ENCODE measurements at regions not wholly inside any gene's neighbourhood (a gene's known extent, or its start where the extent isn't known, plus 50 kb on each side); places are given as distances from the start of the nearest gene placed in this dataset.

DNA sequence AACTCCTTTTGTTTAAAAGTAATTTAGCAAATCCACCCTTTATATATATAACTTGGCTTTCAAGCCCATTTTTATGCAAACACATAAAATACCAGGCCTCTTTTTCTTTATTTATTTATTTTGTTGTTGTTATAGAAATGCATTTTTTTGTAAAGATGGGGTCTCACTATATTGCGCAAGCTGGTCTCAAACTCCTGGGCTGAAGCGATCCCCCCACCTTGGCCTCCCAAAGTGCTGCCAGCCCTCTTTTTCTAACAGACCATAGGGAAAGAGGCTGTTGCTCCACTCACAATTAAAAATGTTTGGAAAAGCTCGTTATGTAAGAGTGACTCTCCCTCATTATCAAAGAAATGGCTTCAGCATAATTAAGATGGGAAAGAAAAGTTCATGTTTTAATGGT, 440.9 kb downstream of the HACE1 start:
- DNase-seq (ENCODE audit: low spot score) = no peak

DNA sequence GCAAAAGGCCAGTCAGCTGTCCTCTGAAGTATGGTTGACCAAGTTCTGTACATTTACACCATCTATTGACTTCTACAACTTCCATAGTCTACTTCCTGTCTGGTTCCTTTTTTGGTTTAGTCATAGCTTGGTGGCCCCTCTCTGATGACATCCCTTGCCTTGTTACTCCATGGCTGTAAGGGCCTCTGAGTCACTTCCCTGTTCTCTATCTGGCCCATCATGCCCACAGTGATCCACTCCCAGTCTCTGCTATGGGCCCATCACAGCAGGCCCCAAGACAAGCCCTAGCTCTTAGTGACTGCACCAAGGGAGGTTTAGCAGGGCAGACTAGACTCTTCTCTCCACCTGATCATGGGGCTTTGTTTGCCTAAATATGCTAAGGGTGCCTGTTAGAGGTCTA, 441.6 kb downstream of the HACE1 start:
- no peak for DNase-seq (ENCODE audit: low spot score)

DNA sequence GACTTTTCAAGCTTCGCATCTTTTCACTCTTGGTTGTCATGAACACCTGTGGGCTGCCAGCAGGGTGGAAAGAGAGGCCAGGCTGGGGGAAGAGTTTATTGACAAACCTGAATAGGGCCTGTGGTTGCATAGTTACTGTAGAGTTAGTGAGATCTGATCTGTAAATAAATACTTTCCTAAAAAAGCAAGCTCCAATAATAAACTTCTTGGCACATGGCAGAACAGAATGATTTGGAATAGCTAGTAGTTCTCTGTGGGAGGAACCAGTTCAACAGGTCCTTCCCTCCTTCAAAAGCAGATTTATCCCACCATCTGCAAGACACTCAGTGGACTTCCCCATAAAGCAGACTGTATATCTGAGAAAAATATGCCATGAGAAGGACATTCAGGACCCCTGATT, 445.0 kb downstream of the HACE1 start:
- DNase-seq (ENCODE audit: low spot score) = no peak

DNA sequence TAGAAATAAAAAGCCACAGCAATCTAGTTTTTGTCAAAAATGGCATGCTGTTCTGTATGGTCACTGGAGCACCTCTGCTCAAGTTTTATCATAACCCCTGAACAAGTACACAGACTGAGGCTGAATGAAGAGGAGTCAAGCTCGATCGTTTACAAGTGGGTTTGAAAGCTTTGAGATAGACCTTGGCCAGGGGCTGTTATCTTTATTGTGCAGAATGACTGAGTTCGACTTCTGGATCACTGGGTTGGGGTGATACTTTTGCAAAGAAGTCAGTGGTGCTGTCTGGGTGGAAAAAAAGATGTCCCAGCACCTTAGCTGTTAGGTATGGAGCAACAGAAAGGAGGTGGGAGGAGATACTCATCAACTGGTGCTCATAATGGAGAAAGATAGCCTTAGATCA, 446.0 kb downstream of the HACE1 start:
- DNase-seq (ENCODE audit: low spot score) = no peak

DNA sequence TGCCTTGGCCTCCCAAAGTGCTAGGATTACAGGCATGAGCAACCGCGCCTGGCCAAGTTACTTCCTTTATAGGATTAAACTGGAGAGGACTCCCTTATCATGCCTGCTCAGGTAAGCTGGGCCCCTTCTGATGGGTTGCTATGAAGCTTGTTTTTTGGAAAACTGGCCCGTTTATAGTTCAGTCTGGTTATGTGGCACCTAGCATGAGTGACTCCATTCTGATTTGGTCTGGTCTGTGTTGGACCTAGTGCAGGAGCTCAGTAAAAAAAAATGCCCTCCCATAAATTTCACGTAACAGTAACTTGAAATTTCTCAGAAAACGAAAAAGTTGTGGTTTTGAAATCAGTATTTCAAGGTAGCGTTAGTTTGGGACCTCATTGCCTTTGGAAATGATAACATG, 448.4 kb downstream of the HACE1 start:
- DNase-seq (ENCODE audit: low spot score) = no peak

DNA sequence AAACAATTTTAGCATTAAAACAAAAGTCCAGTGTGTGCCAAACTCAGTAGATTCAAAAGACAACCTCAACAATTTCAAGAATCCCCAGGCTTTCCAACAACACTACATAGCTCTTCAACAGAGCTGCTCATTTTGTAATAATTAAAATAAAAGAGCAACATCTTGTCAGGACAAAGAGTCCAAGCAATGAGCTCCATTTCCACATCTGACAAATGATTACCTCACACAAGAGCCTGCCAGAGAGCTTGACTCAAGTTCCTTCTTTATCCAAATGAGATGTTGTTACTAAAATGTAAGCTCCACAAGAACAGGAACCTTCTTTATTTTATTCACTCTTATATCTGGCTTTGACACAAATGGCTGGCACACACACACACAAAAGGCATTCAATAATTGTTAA, 449.8 kb downstream of the HACE1 start:
- no peak for DNase-seq (ENCODE audit: low spot score)

DNA sequence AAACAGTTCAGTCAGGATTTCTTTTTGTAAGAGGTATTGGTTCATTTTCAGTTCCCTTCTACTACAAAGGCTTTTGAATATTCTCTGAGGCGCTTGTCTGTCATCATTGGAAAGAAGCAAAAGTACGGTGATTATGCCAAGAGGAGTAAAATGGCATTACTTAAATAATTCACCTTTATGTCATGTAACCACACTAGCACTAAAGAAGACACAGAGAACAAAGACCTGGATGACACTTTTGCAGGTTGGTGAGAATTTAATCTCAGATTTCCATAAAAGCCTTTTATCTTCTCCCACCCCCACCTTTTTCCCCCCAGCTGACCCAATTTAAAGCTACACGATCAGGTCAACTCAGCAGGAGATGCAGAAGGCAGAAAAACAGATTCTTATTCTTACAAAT, 451.8 kb downstream of the HACE1 start:
- DNase-seq (ENCODE audit: low spot score) = no peak

DNA sequence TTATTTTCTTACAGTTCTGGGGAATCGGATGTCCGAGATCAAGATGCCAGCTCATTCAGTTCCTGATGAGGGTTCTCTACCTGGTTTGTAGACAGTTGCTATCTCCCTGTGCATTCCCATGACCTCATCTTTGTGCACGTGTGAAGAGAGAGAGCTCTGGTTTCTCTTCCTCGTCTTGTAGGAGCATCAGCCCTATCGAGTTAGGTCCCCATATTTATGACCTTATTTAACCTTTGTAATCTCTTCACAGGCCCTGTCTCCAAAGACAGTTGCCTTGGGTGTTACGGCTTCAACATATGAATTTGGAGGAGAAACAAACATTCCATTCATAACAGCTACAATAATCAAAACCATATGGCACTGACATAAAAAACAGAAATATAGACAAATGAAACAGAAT, 455.3 kb downstream of the HACE1 start:
- DNase-seq (ENCODE audit: low spot score) = no peak

DNA sequence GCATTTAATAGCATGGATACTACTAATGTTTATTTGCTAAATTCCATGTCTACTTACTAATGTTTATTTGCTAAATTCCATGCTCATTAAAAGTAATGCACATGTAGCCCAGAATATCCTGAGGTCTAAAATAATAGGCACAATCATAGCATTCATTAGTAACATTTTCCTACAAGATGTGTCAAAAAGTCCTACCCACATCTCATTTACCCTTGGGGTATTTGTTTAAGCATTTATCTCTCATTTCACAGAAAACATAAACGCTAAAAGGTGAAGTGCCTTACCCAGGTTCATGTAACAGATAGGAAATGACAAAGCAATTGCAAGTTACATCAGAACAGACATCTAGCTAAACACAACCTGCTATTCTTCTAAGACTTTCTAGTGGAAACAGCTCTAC, 457.1 kb downstream of the HACE1 start:
- DNase-seq (ENCODE audit: low spot score) = no peak

DNA sequence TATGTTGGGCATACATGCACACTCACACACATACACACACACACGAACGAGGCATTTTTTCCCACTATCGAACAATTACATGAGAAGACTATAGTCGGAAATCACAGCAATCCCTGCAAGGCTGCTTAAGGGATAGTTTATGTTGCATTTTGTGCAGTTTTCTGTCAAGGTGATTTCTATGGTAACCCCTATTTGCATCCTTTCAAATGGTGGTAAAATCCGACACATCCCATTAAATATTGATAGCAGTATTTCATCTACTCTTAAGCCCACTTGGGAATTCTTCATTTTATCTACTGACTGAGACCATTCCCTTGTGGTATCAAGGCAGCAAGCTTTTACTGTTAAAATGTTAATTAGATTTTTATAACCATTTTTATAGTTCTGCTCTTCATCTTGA, 457.8 kb downstream of the HACE1 start:
- no peak for DNase-seq (ENCODE audit: low spot score)

DNA sequence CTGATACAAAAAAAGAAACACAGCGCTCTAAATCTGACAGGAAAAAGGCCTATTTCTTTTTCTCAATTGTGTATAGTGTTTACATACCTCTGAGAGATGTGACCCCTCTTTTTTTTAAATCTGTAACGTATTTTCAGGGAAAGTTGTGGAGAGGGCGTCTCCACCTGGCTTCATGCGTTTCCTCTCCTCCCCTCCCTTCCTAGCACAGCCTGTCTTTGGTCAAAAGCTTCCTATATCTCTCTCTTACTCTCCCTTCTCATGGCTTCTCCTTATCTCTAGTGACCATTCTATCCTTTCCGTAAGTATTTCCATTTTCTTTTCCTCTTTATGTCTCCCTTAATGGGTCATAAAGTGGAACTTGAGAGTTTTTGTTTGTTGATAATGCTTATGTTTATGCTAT, 458.9 kb downstream of the HACE1 start:
- no peak for DNase-seq (ENCODE audit: low spot score)

DNA sequence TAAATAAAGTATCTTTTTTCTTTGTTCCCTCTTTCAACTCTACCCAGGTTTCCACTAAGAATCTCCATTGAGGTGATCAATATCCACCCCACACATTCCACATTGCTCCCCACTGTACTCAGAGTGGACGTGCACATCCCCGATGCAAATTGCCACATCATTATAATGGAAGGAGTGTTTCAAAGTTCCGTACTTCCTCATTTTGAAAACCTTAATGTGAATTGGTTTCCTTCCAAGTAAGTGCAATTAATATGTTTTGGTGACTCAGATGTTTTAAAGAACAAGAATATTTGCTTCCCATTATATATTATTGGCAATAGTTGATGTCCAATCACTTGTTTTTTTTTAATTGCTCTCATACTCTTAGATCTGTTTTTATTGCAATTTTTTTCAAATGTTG, 463.6 kb downstream of the HACE1 start:
- no peak for DNase-seq (ENCODE audit: low spot score)

DNA sequence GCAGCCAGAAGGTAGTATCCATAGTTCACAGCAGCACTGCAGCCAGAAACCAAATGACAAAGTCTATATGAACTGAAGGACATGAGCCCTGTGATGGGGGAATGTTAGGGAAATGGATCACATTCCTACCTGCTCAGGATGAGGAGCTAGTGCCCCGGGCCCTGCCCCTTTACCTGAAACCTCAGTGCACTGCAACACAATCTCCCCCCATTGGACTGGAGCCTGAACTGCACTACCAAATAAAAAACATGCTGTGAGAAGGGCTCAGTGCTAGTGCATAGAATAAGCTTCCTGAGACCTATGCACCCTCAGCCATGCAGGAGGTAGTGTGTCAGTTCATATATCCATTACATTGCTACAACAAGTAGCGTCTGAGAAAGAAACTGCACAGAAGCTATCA, 477.8 kb downstream of the HACE1 start:
- DNase-seq (ENCODE audit: low spot score) = no peak

DNA sequence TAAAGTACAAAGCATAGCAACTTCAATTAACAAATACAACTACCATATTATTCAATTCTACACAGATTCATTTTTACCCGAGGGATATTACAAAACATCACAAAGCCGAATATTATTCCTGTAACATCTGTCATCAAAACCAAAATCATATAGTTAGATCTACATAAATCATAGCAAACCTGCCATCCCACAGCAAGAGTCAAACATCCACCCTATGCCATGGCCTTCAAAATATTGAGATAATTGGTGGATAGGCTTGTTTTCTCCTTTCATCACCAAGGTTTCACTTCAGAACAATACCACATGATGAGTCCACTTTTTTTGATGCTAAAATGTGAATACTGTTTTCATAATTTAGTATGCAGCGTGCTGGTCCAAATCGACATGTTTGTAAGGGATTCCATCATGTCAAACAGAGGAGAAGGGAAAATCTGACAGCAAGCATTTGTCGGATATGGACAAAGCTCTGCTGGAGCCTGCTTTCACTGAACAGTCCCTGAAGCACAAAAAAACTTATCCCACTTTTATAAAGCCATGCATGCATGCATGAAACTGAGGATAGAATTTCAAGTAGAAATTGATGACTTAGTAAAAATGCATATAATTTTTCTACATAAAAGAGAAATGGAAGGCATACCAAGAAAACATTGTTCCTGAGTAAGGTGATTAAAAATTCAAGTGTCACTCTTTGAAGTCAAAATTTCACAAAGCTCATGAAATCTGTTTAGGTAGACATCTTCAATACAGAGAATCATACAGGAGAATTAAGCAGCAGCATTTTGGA, 494.1 kb downstream of the HACE1 start:
- no peak for DNase-seq (ENCODE audit: low spot score)

DNA sequence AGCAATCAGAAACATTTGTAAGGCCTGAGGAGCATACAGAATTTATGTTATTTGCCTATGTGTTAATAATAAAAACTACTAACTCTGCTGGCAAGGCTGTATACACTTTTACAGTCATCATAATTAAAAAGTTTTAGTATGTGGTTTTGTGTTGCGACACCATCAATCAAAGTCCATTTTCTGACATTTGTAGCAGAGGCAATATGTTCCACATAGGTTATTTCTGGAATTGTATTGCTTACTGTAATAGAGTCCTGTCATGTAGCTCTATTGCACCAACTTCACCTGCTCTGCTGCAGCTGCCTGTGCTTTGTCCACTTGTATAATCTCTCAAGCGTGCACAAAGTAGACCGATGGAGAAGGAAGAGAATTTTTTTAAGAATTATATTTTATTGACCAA, 501.8 kb downstream of the HACE1 start:
- DNase-seq (ENCODE audit: low spot score) = no peak

DNA sequence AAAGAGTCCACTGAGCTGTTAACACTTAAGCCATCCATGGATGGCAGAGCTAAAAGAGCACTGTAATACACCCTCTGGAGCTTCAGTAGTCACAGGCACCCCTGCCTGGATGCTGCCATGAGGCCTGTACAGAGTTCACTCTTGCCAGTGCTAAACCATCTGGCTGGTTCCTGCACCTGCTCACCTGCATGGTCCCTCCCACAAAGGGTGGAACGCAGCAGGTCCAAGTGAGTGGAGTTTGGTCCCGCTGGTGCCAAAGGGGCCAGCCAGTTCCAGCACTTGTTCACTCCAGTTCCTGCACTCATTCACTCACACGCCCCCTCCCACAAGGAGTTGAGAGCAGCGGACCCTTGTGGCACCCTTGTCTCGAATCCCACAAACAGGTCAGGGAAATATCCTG, 503.5 kb downstream of the HACE1 start:
- DNase-seq (ENCODE audit: low spot score) = no peak

DNA sequence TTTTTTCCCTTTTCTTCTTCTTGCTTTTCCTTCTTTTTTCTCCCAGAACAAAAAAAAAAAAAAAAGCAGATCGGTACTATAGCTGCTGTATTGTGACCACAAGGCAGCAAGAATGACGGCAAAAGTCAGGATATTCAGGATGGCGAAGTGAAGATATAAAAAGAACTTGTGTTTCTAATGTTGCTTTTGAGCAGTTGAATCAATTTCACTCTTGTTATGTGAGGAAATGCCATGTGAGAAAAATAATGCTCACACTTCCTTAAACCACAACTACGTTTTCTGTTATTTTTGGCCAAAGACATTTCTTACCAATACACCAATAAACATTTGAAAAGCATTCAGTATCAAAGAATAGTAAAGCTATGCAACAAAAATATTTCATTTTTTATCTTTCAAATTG, 510.5 kb downstream of the HACE1 start:
- no peak for DNase-seq (ENCODE audit: low spot score)

DNA sequence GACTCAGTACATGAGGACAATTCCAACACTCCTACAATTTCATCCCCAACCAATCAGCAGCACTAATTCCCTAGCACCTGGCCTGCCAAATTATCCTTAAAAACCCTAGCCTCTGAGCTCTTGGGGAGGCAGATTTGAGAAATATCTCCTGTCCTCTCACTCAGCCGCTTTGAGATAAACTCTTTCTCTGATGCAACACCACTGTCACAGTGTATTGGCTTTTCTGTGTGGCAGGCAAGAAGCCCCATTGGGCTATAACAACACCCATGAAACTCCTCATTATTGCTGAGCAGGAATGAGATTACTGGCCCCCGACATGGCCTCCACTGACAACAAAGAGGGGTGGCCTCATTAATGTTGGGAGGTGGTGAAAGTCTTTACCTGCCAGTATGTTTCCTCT, 515.5 kb downstream of the HACE1 start:
- DNase-seq (ENCODE audit: low spot score) = no peak

DNA sequence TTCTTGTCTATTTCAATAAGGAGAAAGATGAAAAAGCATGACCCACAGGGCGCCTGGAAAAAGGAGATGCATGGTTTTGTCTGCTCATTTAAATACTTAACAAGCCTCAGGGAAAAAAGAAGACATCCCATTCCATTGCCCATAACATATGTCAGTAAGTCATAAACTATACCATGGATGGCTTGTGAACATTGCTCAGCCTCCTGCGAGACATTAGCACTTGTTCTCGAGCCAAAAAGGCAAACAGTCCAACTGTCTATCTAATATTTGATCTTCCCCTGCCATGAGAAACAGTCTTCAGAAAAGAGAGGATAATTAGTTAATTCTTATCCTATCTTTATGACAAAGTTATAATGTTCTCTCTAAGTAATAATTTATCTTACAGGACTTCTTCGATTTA, 527.4 kb downstream of the HACE1 start:
- no peak for DNase-seq (ENCODE audit: low spot score)

DNA sequence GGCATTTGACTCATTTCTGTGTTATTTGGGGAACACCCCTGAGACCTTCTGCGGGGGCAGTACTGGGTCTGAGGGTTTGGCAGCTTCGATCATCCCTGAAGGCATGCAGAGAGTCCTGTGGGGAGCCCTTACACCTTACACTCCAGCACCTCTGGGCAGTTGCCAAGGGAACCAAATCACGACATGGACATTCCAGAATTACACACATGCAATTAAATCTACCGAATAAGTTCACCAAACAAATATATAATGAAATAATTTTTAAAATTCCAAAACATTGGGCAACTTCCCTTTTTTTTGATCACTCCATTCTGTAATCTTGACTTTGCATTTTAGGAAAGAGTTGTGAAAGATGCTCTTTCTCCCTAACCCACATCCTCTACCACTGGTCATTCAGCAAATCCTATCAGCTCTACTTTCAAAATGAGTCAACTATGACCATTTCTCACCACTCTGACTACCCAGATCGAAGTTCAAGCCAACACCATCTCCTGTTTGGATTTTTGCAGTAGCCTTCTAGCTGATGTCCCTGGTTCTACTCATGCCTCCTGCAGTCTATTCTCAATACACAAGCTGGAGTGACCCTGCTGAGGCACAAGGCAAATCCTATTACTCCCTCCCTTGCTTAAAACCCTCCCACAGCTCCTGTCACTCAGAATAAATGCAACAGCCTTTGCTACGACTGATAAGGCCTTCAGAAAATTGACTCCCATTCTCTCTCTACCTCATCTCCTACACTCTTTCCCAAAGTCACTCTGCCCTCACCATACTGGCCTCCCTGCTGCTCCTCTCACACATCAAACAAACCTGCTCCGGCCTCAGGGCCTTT, 533.3 kb downstream of the HACE1 start:
- DNase-seq (ENCODE audit: low spot score) = no peak

DNA sequence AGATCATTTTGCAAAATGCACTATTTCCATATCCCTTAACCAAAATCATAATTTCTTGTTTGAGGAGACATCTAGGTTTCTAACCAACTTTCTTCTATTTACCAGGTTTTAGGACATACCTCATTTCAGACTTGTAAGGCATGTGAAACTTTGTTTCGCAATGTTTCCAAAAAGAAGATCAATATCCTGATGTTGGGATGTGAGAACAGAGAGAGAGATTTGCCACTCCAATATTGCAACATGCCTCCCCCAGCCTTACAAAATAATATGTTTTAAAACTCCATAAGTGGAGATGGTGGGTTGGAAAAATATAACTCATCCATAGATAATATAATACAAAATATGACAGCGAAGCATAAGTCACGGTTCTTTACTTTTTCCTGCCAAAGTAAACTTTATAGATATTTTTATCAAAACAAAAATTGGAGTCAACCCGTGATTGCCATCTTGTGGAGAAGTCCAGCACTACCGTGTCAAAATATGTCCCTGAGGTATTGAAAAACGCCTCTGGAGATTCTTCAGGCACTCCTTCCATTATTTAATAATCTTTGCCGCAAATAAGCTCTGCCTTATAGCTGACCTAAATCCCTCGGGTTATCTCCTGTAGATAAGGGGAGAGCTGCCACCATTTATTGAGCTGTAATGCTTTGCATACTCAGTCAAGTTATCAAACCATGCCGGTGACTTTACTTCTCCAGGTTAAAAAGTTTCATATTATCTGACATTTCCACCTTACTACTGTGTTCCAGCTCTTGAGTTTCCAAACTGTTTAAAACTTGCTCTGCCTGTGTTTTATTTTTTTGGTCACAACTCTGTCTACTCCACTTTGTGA, 534.2 kb downstream of the HACE1 start:
- peak; percentile 28 for DNase-seq (ENCODE audit: low spot score)

DNA sequence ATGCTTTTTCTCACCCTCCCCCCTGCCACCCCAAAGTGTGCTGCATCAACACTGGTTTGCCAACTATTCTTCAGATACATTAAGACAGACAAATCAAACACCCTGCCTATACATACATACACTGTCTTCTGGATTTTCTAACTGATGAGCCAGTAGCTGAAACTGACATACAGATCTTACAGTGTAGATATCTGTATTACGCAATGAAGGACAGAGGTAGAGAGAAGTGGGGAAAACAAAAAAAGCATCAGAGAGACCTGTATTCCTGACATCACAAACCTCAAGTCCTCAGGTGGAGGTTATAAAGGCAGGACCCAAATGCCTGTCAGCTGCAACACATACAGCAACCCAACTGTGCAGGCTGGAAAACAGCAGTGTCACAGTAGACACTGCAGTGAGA, 535.4 kb downstream of the HACE1 start:
- no peak for DNase-seq (ENCODE audit: low spot score)

DNA sequence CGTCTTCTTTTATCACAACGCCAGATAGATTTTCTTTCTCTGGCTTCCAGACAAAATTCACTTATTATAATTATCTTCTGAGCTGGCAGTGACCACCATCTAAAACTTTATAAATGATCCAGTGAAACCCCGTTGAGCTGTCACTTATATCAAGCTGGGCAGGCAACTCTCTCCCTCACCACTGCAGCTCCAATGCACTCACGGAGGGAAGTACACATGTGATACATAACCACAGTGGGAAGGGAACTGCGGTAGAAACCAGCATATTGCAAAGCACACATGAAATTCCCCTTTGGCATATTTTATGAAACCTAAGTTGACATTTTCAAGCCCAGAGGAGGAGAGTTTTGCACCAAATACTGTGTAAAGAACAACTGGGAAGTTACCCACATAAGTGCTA, 536.9 kb downstream of the HACE1 start:
- DNase-seq (ENCODE audit: low spot score) = no peak

Data from COLO829 (cell line).